ENCODE measurements at regions not wholly inside any gene's neighbourhood (a gene's known extent, or its start where the extent isn't known, plus 50 kb on each side); places are given as distances from the start of the nearest gene placed in this dataset.
"Not testable (repeated sequence)": the region's sequence is repeated elsewhere in the genome, so short reads cannot be mapped to it uniquely, and the experiment has no call there.

DNA sequence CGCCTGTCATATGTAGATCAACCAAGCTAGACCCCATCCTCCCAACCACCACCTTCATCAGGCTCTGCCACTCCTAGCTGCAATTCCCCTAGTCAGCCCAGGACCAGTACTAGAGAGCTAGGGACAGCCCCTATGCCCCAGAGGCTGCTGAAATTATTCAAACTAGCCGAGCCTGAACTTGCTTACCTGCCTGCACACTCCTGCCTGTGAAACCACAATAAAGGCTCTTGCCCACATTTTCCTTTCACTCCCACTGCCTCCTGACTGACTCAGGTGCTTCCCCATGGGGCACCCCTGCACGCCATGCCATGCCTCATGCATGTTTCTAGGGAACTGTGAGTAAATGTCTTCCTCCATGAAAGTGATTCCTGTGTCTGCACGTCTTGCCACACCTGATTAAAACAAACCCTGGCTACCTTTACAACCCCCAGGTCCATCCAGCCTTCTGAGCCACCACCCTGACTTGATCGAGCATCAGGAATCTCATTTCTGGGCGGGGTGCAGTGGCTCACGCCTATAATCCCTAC is 66.5 kb upstream of the IER3 start (continued):
- TF ChIP-seq, protein P1, sequence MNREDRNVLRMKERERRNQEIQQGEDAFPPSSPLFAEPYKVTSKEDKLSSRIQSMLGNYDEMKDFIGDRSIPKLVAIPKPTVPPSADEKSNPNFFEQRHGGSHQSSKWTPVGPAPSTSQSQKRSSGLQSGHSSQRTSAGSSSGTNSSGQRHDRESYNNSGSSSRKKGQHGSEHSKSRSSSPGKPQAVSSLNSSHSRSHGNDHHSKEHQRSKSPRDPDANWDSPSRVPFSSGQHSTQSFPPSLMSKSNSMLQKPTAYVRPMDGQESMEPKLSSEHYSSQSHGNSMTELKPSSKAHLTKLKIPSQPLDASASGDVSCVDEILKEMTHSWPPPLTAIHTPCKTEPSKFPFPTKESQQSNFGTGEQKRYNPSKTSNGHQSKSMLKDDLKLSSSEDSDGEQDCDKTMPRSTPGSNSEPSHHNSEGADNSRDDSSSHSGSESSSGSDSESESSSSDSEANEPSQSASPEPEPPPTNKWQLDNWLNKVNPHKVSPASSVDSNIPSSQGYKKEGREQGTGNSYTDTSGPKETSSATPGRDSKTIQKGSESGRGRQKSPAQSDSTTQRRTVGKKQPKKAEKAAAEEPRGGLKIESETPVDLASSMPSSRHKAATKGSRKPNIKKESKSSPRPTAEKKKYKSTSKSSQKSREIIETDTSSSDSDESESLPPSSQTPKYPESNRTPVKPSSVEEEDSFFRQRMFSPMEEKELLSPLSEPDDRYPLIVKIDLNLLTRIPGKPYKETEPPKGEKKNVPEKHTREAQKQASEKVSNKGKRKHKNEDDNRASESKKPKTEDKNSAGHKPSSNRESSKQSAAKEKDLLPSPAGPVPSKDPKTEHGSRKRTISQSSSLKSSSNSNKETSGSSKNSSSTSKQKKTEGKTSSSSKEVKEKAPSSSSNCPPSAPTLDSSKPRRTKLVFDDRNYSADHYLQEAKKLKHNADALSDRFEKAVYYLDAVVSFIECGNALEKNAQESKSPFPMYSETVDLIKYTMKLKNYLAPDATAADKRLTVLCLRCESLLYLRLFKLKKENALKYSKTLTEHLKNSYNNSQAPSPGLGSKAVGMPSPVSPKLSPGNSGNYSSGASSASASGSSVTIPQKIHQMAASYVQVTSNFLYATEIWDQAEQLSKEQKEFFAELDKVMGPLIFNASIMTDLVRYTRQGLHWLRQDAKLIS (CRISPR knock-in tag; IDR thresholded peaks at IDR 0.05) = no peak
- no peak for TF ChIP-seq ZNF212 (CRISPR knock-in tag; IDR thresholded peaks at IDR 0.05)
- TF ChIP-seq, protein P2, sequence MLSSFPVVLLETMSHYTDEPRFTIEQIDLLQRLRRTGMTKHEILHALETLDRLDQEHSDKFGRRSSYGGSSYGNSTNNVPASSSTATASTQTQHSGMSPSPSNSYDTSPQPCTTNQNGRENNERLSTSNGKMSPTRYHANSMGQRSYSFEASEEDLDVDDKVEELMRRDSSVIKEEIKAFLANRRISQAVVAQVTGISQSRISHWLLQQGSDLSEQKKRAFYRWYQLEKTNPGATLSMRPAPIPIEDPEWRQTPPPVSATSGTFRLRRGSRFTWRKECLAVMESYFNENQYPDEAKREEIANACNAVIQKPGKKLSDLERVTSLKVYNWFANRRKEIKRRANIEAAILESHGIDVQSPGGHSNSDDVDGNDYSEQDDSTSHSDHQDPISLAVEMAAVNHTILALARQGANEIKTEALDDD (IDR thresholded peaks at IDR 0.05) = peak; percentile 3; the same call in 1 of the 2 replicates
- TF ChIP-seq NR1H2 (CRISPR knock-in tag; IDR thresholded peaks at IDR 0.05) = no peak

DNA sequence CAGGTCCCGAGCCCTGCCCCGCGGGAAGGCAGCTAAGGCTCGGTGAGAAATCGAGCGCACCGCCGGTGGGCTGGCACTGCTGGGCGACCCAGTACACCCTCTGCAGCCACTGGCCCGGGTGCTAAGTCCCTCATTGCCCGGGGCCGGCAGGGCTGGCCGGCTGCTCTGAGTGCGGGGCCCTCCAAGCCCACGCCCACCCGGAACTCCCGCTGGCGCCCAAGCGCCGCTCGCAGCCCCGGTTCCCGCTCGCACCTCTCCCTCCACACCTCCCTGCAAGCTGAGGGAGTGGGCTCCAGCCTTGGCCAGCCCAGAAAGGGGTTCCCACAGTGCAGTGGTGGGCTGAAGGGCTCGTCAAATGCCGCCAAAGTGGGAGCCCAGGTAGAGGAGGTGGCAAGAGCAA is 63.2 kb upstream of the IER3 start:
- WGBS (ENCODE audit: insufficient coverage, low coverage, missing lambda C conversion rate) = 90% methylated on average over 6 of the region's 26 CpGs
- TF ChIP-seq, protein P3, sequence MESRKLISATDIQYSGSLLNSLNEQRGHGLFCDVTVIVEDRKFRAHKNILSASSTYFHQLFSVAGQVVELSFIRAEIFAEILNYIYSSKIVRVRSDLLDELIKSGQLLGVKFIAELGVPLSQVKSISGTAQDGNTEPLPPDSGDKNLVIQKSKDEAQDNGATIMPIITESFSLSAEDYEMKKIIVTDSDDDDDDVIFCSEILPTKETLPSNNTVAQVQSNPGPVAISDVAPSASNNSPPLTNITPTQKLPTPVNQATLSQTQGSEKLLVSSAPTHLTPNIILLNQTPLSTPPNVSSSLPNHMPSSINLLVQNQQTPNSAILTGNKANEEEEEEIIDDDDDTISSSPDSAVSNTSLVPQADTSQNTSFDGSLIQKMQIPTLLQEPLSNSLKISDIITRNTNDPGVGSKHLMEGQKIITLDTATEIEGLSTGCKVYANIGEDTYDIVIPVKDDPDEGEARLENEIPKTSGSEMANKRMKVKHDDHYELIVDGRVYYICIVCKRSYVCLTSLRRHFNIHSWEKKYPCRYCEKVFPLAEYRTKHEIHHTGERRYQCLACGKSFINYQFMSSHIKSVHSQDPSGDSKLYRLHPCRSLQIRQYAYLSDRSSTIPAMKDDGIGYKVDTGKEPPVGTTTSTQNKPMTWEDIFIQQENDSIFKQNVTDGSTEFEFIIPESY (CRISPR knock-in tag; IDR thresholded peaks at IDR 0.05) = peak; percentile 18; the same call in 1 of the 2 replicates
- H4K20me1 ChIP-seq (replicated peaks; ENCODE audit: control insufficient read depth, insufficient read depth, low read length); H3K79me2 ChIP-seq (ENCODE audit: control insufficient read depth, insufficient read depth, low read length); FAIRE-seq; H3K27ac ChIP-seq (ENCODE audit: extremely low read depth, low read depth, low read length); H3K36me3 ChIP-seq (ENCODE audit: control insufficient read depth, insufficient read depth, low read length); BruUV-seq (replicated peaks); H3K4me3 ChIP-seq; H3K4me2 ChIP-seq (ENCODE audit: insufficient read depth, low read length); POLR2A ChIA-PET; H3K27me3 ChIP-seq (ENCODE audit: control insufficient read depth in 2 of 2, insufficient read depth in 2 of 2, low read length in 2 of 2); H2AFZ ChIP-seq (ENCODE audit: low read depth, low read length); H3K9ac ChIP-seq (ENCODE audit: insufficient read depth in 1 of 2, low read depth in 2 of 2, low read length in 2 of 2); H3K9me1 ChIP-seq (ENCODE audit: control insufficient read depth, insufficient read depth, low read length); CTCF ChIA-PET (ENCODE audit: low intra/inter-chr PET ratio); in situ Hi-C loops (cut with MboI); ATAC-seq; H3K9me3 ChIP-seq (replicated peaks; ENCODE audit: control insufficient read depth, insufficient read depth, low read depth, low read length); intact Hi-C loops (cut with micrococcal nuclease); DNase-seq (ENCODE audit: extremely low read depth in 1 of 4, low spot score in 3 of 4): not testable (repeated sequence)
- peaks cover 25 to 29% of the 10 kb centered on the region in 2 experiments for H3K4me1 ChIP-seq (replicated peaks in 1 of 2; ENCODE audit: control insufficient read depth in 2 of 2, insufficient read depth in 2 of 2, low read length in 2 of 2)

All from K562 (cell line).